ENCODE measurements at regions not wholly inside any gene's neighbourhood (a gene's known extent, or its start where the extent isn't known, plus 50 kb on each side); places are given as distances from the start of the nearest gene placed in this dataset.

GRCh38 chrX:90012395-90012794, 90.7 kb downstream of the TGIF2LX start (continued):
- no peak for TF ChIP-seq ETS1 (IDR thresholded peaks at IDR 0.05)
- no peak for TF ChIP-seq JUNB (IDR thresholded peaks at IDR 0.05; ENCODE audit: unreplicated experiment)

GRCh38 chrX:90026730-90027129, 105.0 kb downstream of the TGIF2LX start:
- Histone ChIP-seq H3K4me1 (ENCODE audit: insufficient read depth) (no peaks in the 10 kb centered on the region), H3K79me2 (replicated peaks; ENCODE audit: insufficient read depth) (no peaks in the 10 kb centered on the region), H3K27ac (ENCODE audit: low read depth) (no peak overlapping the region), H2AFZ (no peak overlapping the region), H4K20me1 (replicated peaks; ENCODE audit: insufficient read depth) (no peaks in the 10 kb centered on the region), H3K4me3 (no peak overlapping the region), H3K27me3 (ENCODE audit: insufficient read depth) (no peaks in the 10 kb centered on the region), H3K9me2 (ENCODE audit: insufficient read depth) (no peaks in the 10 kb centered on the region), H3K36me3 (ENCODE audit: insufficient read depth) (no peaks in the 10 kb centered on the region), H3K4me2 (no peak overlapping the region), H3F3A (replicated peaks; ENCODE audit: low read depth) (no peaks in the 10 kb centered on the region)
- Mint-ChIP-seq H3K27me3 (ENCODE audit: insufficient read depth, low read depth, poor library complexity) (no peaks in the 10 kb centered on the region), H3K4me1 (no peaks in the 10 kb centered on the region), H3K4me3 (no peak overlapping the region), H3K36me3 (ENCODE audit: low read depth) (no peaks in the 10 kb centered on the region), H3K27ac (no peak overlapping the region), H3K9me3 (no peaks in the 10 kb centered on the region)
- ATAC-seq (no peak), DNase-seq (ENCODE audit: low spot score) (no peak)
- TF ChIP-seq CREB1 (CRISPR knock-in tag; IDR thresholded peaks at IDR 0.05; ENCODE audit: low read depth) (no peak), ZNF114 (CRISPR knock-in tag; IDR thresholded peaks at IDR 0.05) (no peak), ETS1 (IDR thresholded peaks at IDR 0.05) (no peak), POLR2AphosphoS5 (IDR thresholded peaks at IDR 0.05; ENCODE audit: low read depth) (no peak), ZNF331 (CRISPR knock-in tag; IDR thresholded peaks at IDR 0.05; ENCODE audit: low read depth) (no peak), STAT1 (IDR thresholded peaks at IDR 0.05; ENCODE audit: unreplicated experiment) (no peak), EZH2 (IDR thresholded peaks at IDR 0.05; ENCODE audit: low read depth, unreplicated experiment) (no peak), JUNB (IDR thresholded peaks at IDR 0.05; ENCODE audit: unreplicated experiment) (no peak), NANOG (IDR thresholded peaks at IDR 0.05; ENCODE audit: borderline replicate concordance) (no peak), ZNF462 (CRISPR knock-in tag; IDR thresholded peaks at IDR 0.05) (no peak), EZH2phosphoT487 (IDR thresholded peaks at IDR 0.05; ENCODE audit: unreplicated experiment) (no peak), REST (IDR thresholded peaks at IDR 0.05; ENCODE audit: unreplicated experiment) (no peak)
